ENCODE measurements at regions not wholly inside any gene's neighbourhood (a gene's known extent, or its start where the extent isn't known, plus 50 kb on each side); places are given as distances from the start of the nearest gene placed in this dataset.

DNA sequence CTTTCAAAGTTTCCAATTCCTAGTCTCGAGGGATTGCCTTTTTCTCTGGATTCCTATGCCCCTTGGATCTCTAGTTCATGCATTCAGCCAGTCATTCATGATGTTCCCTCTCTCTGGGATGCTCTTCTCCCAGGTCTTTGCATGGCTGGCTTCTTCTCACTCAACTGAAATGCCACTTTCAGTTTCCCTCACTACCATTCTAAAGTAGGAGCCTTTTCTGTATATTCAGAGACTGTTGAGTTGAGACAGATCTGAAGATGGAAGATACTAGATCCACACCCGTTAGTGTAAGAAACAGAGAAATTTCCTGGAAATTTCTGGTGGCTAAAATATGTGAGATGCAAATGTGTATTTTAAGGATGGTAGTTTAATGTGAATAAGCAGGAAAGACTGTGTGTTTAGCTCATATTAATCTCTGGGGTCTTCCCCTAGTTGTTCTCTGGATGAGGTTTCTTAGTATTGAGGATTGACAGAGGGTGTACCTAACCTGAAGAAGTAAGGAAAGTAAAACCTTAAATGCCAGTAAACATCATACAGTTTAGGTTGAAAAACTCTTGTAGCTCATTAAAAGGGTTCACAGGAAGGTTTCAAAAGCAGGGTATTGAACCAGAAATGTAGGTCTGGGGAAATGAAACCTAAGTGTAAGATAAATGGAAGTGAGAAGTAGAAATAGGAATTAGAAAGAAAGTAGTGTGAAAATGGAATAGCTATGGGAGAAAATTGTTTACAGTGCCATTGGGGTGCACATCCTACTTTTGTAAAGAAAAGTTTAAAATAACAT is 331.3 kb downstream of the NDFIP2 start:
- H3K27me3 ChIP-seq (ENCODE audit: control insufficient read depth, low read length) = no peaks in the 10 kb centered on the region
- H3F3A ChIP-seq (ENCODE audit: control insufficient read depth, insufficient read depth) = no peaks in the 10 kb centered on the region
- H4K20me1 ChIP-seq (ENCODE audit: control insufficient read depth, insufficient read depth, low read depth, low read length) = no peaks in the 10 kb centered on the region
- H3K27ac ChIP-seq (ENCODE audit: low read depth, low read length) = no peak overlapping the region
- H3K9me3 ChIP-seq (ENCODE audit: control insufficient read depth, insufficient read depth, low read length) = no peaks in the 10 kb centered on the region; the same call in 1 of the 2 replicates
- H3K4me2 ChIP-seq (ENCODE audit: low read length) = no peak overlapping the region
- H3K36me3 ChIP-seq (ENCODE audit: control insufficient read depth, low read length) = no peaks in the 10 kb centered on the region
- TF ChIP-seq CTCF (IDR thresholded peaks at IDR 0.05; ENCODE audit: low read depth, low read length, poor library complexity, severe bottlenecking) = no peak
- TF ChIP-seq EZH2phosphoT487 (IDR thresholded peaks at IDR 0.05; ENCODE audit: borderline replicate concordance, low read length) = no peak
- H3K79me2 ChIP-seq (ENCODE audit: control insufficient read depth, low read length) = no peaks in the 10 kb centered on the region
- no peak overlapping the region for H3K4me3 ChIP-seq (ENCODE audit: low read length)
- H3K9me2 ChIP-seq (replicated peaks; ENCODE audit: control insufficient read depth, low read length) = no peaks in the 10 kb centered on the region
- H3K4me1 ChIP-seq (ENCODE audit: control insufficient read depth, low read length) = no peaks in the 10 kb centered on the region

DNA sequence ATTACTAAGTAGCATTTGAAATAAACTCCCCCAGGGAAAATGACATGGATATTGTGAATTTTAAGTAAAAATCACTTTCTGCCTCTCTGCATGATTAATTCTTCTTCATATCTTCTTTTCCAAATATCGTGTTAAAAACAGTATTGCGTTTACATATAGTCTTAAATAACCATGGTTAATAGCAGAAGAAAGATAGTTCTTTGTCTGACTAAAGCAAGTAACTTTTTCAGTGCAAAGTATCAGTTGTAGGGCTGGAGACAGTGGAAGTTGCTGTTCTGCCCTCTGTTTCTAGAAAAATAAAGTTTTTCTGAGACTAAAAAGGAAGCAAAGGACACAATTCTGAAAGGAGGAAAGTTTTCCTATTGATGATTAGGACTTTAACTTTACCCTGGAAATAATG is 330.2 kb downstream of the NDFIP2 start:
- Histone ChIP-seq H3K4me1 (ENCODE audit: control insufficient read depth, low read length) (no peaks in the 10 kb centered on the region), H3K36me3 (ENCODE audit: control insufficient read depth, low read length) (no peaks in the 10 kb centered on the region), H4K20me1 (ENCODE audit: control insufficient read depth, insufficient read depth, low read depth, low read length) (no peaks in the 10 kb centered on the region), H3K9me2 (replicated peaks; ENCODE audit: control insufficient read depth, low read length) (no peaks in the 10 kb centered on the region), H3K27ac (ENCODE audit: low read depth, low read length) (no peak overlapping the region), H3K27me3 (ENCODE audit: control insufficient read depth, low read length) (no peaks in the 10 kb centered on the region), H3F3A (ENCODE audit: control insufficient read depth, insufficient read depth) (no peaks in the 10 kb centered on the region), H3K79me2 (ENCODE audit: control insufficient read depth, low read length) (no peaks in the 10 kb centered on the region), H3K9me3 (ENCODE audit: control insufficient read depth, insufficient read depth, low read length) (no peaks in the 10 kb centered on the region; the same call in 1 of the 2 replicates), H3K4me2 (ENCODE audit: low read length) (no peak overlapping the region), H3K4me3 (ENCODE audit: low read length) (no peak overlapping the region)
- no peak for TF ChIP-seq CTCF (IDR thresholded peaks at IDR 0.05; ENCODE audit: low read depth, low read length, poor library complexity, severe bottlenecking)
- TF ChIP-seq EZH2phosphoT487 (IDR thresholded peaks at IDR 0.05; ENCODE audit: borderline replicate concordance, low read length) = no peak

- no peaks in the 10 kb centered on the region for H3K9me2 ChIP-seq (replicated peaks; ENCODE audit: control insufficient read depth, low read length)
- H3K27me3 ChIP-seq (ENCODE audit: control insufficient read depth, low read length) = no peaks in the 10 kb centered on the region
- H3K9me3 ChIP-seq (ENCODE audit: control insufficient read depth, insufficient read depth, low read length) = no peaks in the 10 kb centered on the region; the same call in 1 of the 2 replicates
- no peak overlapping the region for H3K4me3 ChIP-seq (ENCODE audit: low read length)
- H3K36me3 ChIP-seq (ENCODE audit: control insufficient read depth, low read length) = no peaks in the 10 kb centered on the region
- no peak overlapping the region for H3K27ac ChIP-seq (ENCODE audit: low read depth, low read length)
- H4K20me1 ChIP-seq (ENCODE audit: control insufficient read depth, insufficient read depth, low read depth, low read length) = no peaks in the 10 kb centered on the region
- H3K4me1 ChIP-seq (ENCODE audit: control insufficient read depth, low read length) = no peaks in the 10 kb centered on the region
- TF ChIP-seq EZH2phosphoT487 (IDR thresholded peaks at IDR 0.05; ENCODE audit: borderline replicate concordance, low read length) (no peak), CTCF (IDR thresholded peaks at IDR 0.05; ENCODE audit: low read depth, low read length, poor library complexity, severe bottlenecking) (no peak)
- H3K4me2 ChIP-seq (ENCODE audit: low read length) = no peak overlapping the region
- no peaks in the 10 kb centered on the region for H3K79me2 ChIP-seq (ENCODE audit: control insufficient read depth, low read length)
- H3F3A ChIP-seq (ENCODE audit: control insufficient read depth, insufficient read depth) = no peaks in the 10 kb centered on the region
These were observed 329.7 kb downstream of the NDFIP2 start for GRCh38 chr13:79810669-79811068.

Measured in DOHH2 (cell line).